GM12874 (cell line): ENCODE measurements at regions not wholly inside any gene's neighbourhood (a gene's known extent, or its start where the extent isn't known, plus 50 kb on each side); places are given as distances from the start of the nearest gene placed in this dataset.

Source experiments
- CTCF ChIP-seq: IDR thresholded peaks from 2 replicates; pipeline ENCODE4 v1.5.1; 2011; ENCODE audit warnings: low read depth, mild to moderate bottlenecking, control low read depth, low read length, moderate library complexity; ENCODE audit not compliant: insufficient read depth

- no peak for TF ChIP-seq CTCF
Measured at GRCh38 chr10:43778571-43778970, 129.9 kb upstream of the ZNF32 start.

- TF ChIP-seq CTCF, result no peak
Measured at GRCh38 chr10:43775384-43775783, 126.7 kb upstream of the ZNF32 start.

- TF ChIP-seq CTCF, result no peak
Measured at GRCh38 chr10:43774234-43774769, 125.6 kb upstream of the ZNF32 start.

GRCh38 chr10:43773736-43774135 lies 125.1 kb upstream of the ZNF32 start:
- no peak for TF ChIP-seq CTCF

- no peak for TF ChIP-seq CTCF
Measured at GRCh38 chr10:43772171-43772570, 123.5 kb upstream of the ZNF32 start.

GRCh38 chr10:43771675-43772074 lies 123.0 kb upstream of the ZNF32 start:
- no peak for TF ChIP-seq CTCF

- no peak for TF ChIP-seq CTCF
Measured at GRCh38 chr10:43765516-43765915, 116.8 kb upstream of the ZNF32 start.
